ENCODE measurements at regions not wholly inside any gene's neighbourhood (a gene's known extent, or its start where the extent isn't known, plus 50 kb on each side); places are given as distances from the start of the nearest gene placed in this dataset.
"Not testable (repeated sequence)": the region's sequence is repeated elsewhere in the genome, so short reads cannot be mapped to it uniquely, and the experiment has no call there.

DNA sequence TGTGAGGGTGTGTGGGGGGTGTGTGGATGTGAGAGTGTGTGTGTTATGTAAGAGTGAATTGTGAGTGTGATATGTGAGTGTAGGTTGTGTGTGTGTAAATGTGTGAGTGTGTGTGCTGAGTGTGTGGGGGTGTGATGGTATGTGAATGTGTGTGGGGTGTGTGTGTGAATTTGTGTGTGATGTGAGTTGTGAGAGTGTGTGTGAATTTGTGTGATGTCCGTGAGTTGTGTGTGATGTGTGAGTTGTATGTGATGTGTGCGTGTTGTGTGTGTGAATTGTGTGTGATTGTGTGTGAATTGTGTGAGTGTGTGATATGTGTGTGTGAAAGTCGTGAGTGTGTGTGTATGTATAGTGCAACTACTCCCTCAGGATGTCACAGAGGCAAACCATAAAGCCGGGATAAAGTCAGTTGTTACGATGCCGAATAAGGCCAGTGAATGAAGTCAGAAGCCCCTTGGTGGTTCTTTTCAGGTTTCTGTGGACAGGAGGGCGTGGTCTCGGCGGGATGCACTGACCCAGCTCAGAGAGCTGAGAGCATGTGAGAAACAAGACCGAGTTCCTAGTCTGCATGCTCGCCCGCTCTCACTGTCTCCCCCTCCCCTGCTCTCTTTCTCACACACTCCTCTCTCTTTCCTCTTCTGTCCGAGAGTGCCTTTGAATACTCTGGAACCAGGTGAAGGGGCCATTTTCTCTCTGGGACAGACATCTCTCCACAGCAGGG lies 71.8 kb upstream of the MAX start:
- Histone ChIP-seq H4K20me1 (ENCODE audit: low read depth, low read length) (no peaks in the 10 kb centered on the region), H3K4me3 (ENCODE audit: insufficient read depth, low read length, poor library complexity, severe bottlenecking) (no peak overlapping the region), H3K4me2 (ENCODE audit: low read depth, low read length, poor library complexity, severe bottlenecking) (no peak overlapping the region), H3K9me3 (ENCODE audit: insufficient read depth, low read length) (no peaks in the 10 kb centered on the region), H2AFZ (ENCODE audit: low read depth, low read length, severe bottlenecking) (no peak overlapping the region), H3K27me3 (ENCODE audit: low read length) (no peaks in the 10 kb centered on the region), H3K9ac (ENCODE audit: low read length) (no peak overlapping the region), H3K9me2 (replicated peaks; ENCODE audit: insufficient read depth, low read length) (no peaks in the 10 kb centered on the region), H3K27ac (ENCODE audit: low read depth, low read length) (no peak overlapping the region), H3K79me2 (ENCODE audit: insufficient read depth, low read length) (no peaks in the 10 kb centered on the region), H3K36me3 (ENCODE audit: low read length) (no peaks in the 10 kb centered on the region), H3F3A (ENCODE audit: insufficient read depth) (no peaks in the 10 kb centered on the region)
- TF ChIP-seq, protein P1, sequence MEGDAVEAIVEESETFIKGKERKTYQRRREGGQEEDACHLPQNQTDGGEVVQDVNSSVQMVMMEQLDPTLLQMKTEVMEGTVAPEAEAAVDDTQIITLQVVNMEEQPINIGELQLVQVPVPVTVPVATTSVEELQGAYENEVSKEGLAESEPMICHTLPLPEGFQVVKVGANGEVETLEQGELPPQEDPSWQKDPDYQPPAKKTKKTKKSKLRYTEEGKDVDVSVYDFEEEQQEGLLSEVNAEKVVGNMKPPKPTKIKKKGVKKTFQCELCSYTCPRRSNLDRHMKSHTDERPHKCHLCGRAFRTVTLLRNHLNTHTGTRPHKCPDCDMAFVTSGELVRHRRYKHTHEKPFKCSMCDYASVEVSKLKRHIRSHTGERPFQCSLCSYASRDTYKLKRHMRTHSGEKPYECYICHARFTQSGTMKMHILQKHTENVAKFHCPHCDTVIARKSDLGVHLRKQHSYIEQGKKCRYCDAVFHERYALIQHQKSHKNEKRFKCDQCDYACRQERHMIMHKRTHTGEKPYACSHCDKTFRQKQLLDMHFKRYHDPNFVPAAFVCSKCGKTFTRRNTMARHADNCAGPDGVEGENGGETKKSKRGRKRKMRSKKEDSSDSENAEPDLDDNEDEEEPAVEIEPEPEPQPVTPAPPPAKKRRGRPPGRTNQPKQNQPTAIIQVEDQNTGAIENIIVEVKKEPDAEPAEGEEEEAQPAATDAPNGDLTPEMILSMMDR (IDR thresholded peaks at IDR 0.05; ENCODE audit: insufficient read depth, low read length, poor library complexity, severe bottlenecking), result no peak
- no peak for TF ChIP-seq EZH2phosphoT487 (conservative IDR thresholded peaks at IDR 0.05; ENCODE audit: low read length)

DNA sequence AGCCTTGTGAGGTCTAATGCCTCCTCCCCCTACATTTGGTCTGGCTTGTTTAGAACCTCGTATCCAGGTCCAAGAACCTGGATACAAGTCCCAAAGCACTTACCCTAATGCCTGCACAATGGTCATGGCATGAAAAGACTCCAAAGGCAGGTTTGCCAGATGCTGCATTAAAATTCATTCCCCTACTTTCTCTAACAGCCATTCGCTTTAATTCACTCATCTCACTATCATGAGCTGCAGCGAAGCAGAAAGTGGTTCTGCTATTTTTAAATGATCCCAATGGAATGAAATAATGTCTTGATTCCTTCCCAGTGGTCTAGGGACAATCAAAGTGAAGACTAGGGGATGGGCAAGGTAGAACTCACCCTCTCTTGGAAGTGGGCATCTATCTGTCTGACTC lies 72.5 kb upstream of the MAX start:
- H4K20me1 ChIP-seq (ENCODE audit: low read depth, low read length), result no peaks in the 10 kb centered on the region
- H3K9me2 ChIP-seq (replicated peaks; ENCODE audit: insufficient read depth, low read length), result no peaks in the 10 kb centered on the region
- H3K4me3 ChIP-seq (ENCODE audit: insufficient read depth, low read length, poor library complexity, severe bottlenecking), result no peak overlapping the region
- no peak overlapping the region for H3K27ac ChIP-seq (ENCODE audit: low read depth, low read length)
- H3K36me3 ChIP-seq (ENCODE audit: low read length), result no peaks in the 10 kb centered on the region
- no peak overlapping the region for H2AFZ ChIP-seq (ENCODE audit: low read depth, low read length, severe bottlenecking)
- no peaks in the 10 kb centered on the region for H3K9me3 ChIP-seq (ENCODE audit: insufficient read depth, low read length)
- no peaks in the 10 kb centered on the region for H3F3A ChIP-seq (ENCODE audit: insufficient read depth)
- H3K9ac ChIP-seq (ENCODE audit: low read length), result no peak overlapping the region
- no peaks in the 10 kb centered on the region for H3K79me2 ChIP-seq (ENCODE audit: insufficient read depth, low read length)
- H3K4me2 ChIP-seq (ENCODE audit: low read depth, low read length, poor library complexity, severe bottlenecking), result no peak overlapping the region
- H3K27me3 ChIP-seq (ENCODE audit: low read length), result no peaks in the 10 kb centered on the region
- TF ChIP-seq EZH2phosphoT487 (conservative IDR thresholded peaks at IDR 0.05; ENCODE audit: low read length), result no peak
- TF ChIP-seq, protein P1 (IDR thresholded peaks at IDR 0.05; ENCODE audit: insufficient read depth, low read length, poor library complexity, severe bottlenecking), result no peak

DNA sequence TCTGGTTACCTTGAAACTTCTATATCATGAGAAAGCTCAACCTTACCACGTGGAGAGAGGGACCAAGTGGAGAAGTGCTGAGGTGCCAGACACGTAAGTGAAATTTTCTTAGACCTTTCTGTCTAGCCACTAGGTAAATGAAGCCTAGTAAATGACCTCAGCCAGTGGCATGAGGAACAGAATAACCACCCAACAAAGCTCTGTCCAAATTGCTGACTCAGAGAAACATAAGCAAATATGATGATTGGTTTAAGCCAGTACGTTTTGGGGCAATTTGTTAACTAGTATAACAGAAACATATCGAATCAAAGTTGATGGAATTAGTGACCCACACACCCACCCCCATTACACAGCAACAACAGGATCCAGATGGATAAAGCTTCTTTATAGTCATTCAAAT lies 75.2 kb upstream of the MAX start:
- H3K4me2 ChIP-seq (ENCODE audit: low read depth, low read length, poor library complexity, severe bottlenecking), result no peak overlapping the region
- H3K36me3 ChIP-seq (ENCODE audit: low read length), result peaks cover 8% of the 10 kb centered on the region; the same call in 1 of the 2 replicates
- H3K9me3 ChIP-seq (ENCODE audit: insufficient read depth, low read length), result peaks cover 14% of the 10 kb centered on the region
- H3K9me2 ChIP-seq (replicated peaks; ENCODE audit: insufficient read depth, low read length), result no peaks in the 10 kb centered on the region
- H3K4me3 ChIP-seq (ENCODE audit: insufficient read depth, low read length, poor library complexity, severe bottlenecking), result no peak overlapping the region
- H3K9ac ChIP-seq (ENCODE audit: low read length), result no peak overlapping the region
- H3K27ac ChIP-seq (ENCODE audit: low read depth, low read length), result no peak overlapping the region
- no peak overlapping the region for H2AFZ ChIP-seq (ENCODE audit: low read depth, low read length, severe bottlenecking)
- H4K20me1 ChIP-seq (ENCODE audit: low read depth, low read length), result no peaks in the 10 kb centered on the region
- TF ChIP-seq, protein P1 (IDR thresholded peaks at IDR 0.05; ENCODE audit: insufficient read depth, low read length, poor library complexity, severe bottlenecking), result no peak
- TF ChIP-seq EZH2phosphoT487 (conservative IDR thresholded peaks at IDR 0.05; ENCODE audit: low read length), result no peak
- H3F3A ChIP-seq (ENCODE audit: insufficient read depth), result no peaks in the 10 kb centered on the region
- H3K27me3 ChIP-seq (ENCODE audit: low read length), result no peaks in the 10 kb centered on the region
- no peaks in the 10 kb centered on the region for H3K79me2 ChIP-seq (ENCODE audit: insufficient read depth, low read length)

DNA sequence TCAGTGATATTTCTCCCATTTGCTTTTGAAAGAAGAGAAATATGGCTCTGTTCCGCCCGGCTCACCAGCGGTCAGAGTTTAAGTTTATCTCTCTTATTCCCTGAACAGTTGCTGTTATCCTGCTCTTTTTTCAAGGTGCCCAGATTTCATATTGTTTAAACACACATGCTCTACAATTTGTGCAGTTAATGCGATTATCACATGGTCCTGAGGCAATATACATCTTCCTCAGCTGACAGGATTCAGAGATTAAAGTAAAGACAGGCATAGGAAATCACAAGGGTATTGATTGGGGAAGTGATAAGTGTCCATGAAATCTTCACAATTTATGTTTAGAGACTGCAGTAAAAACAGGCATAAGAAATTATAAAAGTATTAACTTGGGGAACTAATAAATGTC lies 76.9 kb upstream of the MAX start:
- not testable (repeated sequence) for H3F3A ChIP-seq (ENCODE audit: insufficient read depth); H3K9ac ChIP-seq (ENCODE audit: low read length); H3K4me2 ChIP-seq (ENCODE audit: low read depth, low read length, poor library complexity, severe bottlenecking); H3K4me3 ChIP-seq (ENCODE audit: insufficient read depth, low read length, poor library complexity, severe bottlenecking); H3K36me3 ChIP-seq (ENCODE audit: low read length); H2AFZ ChIP-seq (ENCODE audit: low read depth, low read length, severe bottlenecking); H3K79me2 ChIP-seq (ENCODE audit: insufficient read depth, low read length); H4K20me1 ChIP-seq (ENCODE audit: low read depth, low read length); H3K9me2 ChIP-seq (replicated peaks; ENCODE audit: insufficient read depth, low read length); H3K27me3 ChIP-seq (ENCODE audit: low read length)
- H3K9me3 ChIP-seq (ENCODE audit: insufficient read depth, low read length), result peaks cover 15% of the 10 kb centered on the region
- 0 out of 2 replicates have a peak overlapping the region, but pooled peaks have one; percentile 72 for H3K27ac ChIP-seq (ENCODE audit: low read depth, low read length)

Measured in SU-DHL-6 (cell line).